B cell (primary cell): ENCODE measurements at regions not wholly inside any gene's neighbourhood (a gene's known extent, or its start where the extent isn't known, plus 50 kb on each side); places are given as distances from the start of the nearest gene placed in this dataset.
"Not testable (repeated sequence)": the region's sequence is repeated elsewhere in the genome, so short reads cannot be mapped to it uniquely, and the experiment has no call there.

ENCODE experiments used
- ATAC-seq: fragments of 200-7000 bp; cut with Tn5 transposase; one replicate; pipeline ENCODE4 v1.10.0; 2021; ENCODE audit warnings: low read depth, mild to moderate bottlenecking, moderate number of reproducible peaks, moderate library complexity
- CTCF ChIA-PET: fragments of 350-600 bp; sonication (Branson Sonifier 250); formaldehyde crosslinking; loops from one replicate; lab custom pipeline; 2021; ENCODE audit warnings: antibody characterized with exemption, inconsistent platforms; lab: Charles Lee
- POLR2A ChIA-PET: fragments of 350-600 bp; sonication (Branson Sonifier 250); formaldehyde crosslinking; loops from one replicate; lab custom pipeline; 2021; ENCODE audit warnings: antibody characterized with exemption; lab: Charles Lee
- DNase-seq: peaks from one replicate; pipeline ENCODE4 v3.0.0; 2013
- H2AFZ ChIP-seq: 2 replicates; pipeline ENCODE4 v1.6.1; 2012; ENCODE audit warnings: mild to moderate bottlenecking, low read depth, low read length; ENCODE audit not compliant: insufficient read depth, poor library complexity, severe bottlenecking
- H3K27ac ChIP-seq, 2 donors: 1 replicate in 1 of 2; 2 replicates in 1 of 2; pipeline ENCODE4 v1.5.1; 2012 to 2013; ENCODE audit warnings: low read length in 2 of 2, mild to moderate bottlenecking in 2 of 2, moderate library complexity in 1 of 2
- H3K27me3 ChIP-seq, 4 experiments: fragments of 200-600 bp in 1 of 4; sonication (generic) in 1 of 4; replicated peaks in 1 of 4; 1 replicate in 2 of 4; 2 replicates in 2 of 4; pipeline versions ENCODE4 v1.6.1 to v1.7.0; 2013 to 2016; ENCODE audit warnings: low read length in 3 of 4, mild to moderate bottlenecking in 2 of 4, mixed read lengths in 1 of 4, moderate library complexity in 1 of 4; ENCODE audit not compliant: insufficient read depth in 4 of 4, control insufficient read depth in 3 of 4; ENCODE audit errors: control extremely low read depth in 1 of 4
- H3K36me3 ChIP-seq, 2 experiments: replicated peaks in 1 of 2; 1 replicate in 1 of 2; 2 replicates in 1 of 2; pipeline versions ENCODE4 v1.6.1 to v1.7.1; 2013; ENCODE audit warnings: low read length in 1 of 2; ENCODE audit not compliant: insufficient read depth in 2 of 2, control insufficient read depth in 1 of 2; ENCODE audit errors: control extremely low read depth in 1 of 2, extremely low read depth in 1 of 2
- H3K4me1 ChIP-seq, 2 donors: fragments of 200-600 bp in 1 of 2; sonication (generic) in 1 of 2; 1 replicate in 1 of 2; 2 replicates in 1 of 2; pipeline versions ENCODE4 v1.5.1 to v1.6.1; 2013 to 2017; ENCODE audit warnings: low read length in 2 of 2; ENCODE audit not compliant: control insufficient read depth in 2 of 2, insufficient read depth in 2 of 2
- H3K4me2 ChIP-seq: replicated peaks from 2 replicates; pipeline ENCODE3; 2012; ENCODE audit warnings: mild to moderate bottlenecking, low read depth, low read length; ENCODE audit not compliant: poor library complexity, severe bottlenecking
- H3K4me3 ChIP-seq, 5 experiments: fragments of 200-600 bp in 1 of 5; sonication (generic) in 1 of 5; 1 replicate in 3 of 5; 2 replicates in 2 of 5; pipeline versions ENCODE4 v1.5.1 to v1.7.0; 2011 to 2016; ENCODE audit warnings: low read length in 4 of 5, mild to moderate bottlenecking in 4 of 5, low read depth in 2 of 5, control low read depth in 1 of 5, moderate library complexity in 1 of 5; ENCODE audit not compliant: insufficient read depth in 1 of 5; ENCODE audit errors: control extremely low read depth in 1 of 5, extremely low read depth in 1 of 5
- H3K79me2 ChIP-seq: fragments of 200-600 bp; sonication (generic); one replicate; pipeline ENCODE4 v1.6.0; 2016; ENCODE audit warnings: low read length; ENCODE audit not compliant: control insufficient read depth, insufficient read depth
- H3K9ac ChIP-seq: fragments of 200-600 bp; sonication (generic); 2 replicates; pipeline ENCODE4 v1.6.1; 2017; ENCODE audit warnings: mild to moderate bottlenecking, low read length, moderate library complexity
- H3K9me3 ChIP-seq, 3 donors: one replicate each; pipeline versions ENCODE4 v1.6.1 to v1.7.1; 2013; ENCODE audit warnings: low read length in 2 of 3; ENCODE audit not compliant: control insufficient read depth in 2 of 3, insufficient read depth in 1 of 3; ENCODE audit errors: control extremely low read depth in 1 of 3
- H4K20me1 ChIP-seq: 2 replicates; pipeline ENCODE4 v1.6.0; 2012; ENCODE audit warnings: mild to moderate bottlenecking, low read length; ENCODE audit not compliant: insufficient read depth, control insufficient read depth, poor library complexity, severe bottlenecking
- H3K27ac Mint-ChIP-seq: one replicate; pipeline ENCODE4 v1.8.0; 2021; ENCODE audit warnings: mixed read lengths
- H3K27me3 Mint-ChIP-seq: one replicate; pipeline ENCODE4 v1.8.0; 2021; ENCODE audit warnings: mixed read lengths
- H3K4me1 Mint-ChIP-seq: one replicate; pipeline ENCODE4 v1.8.0; 2021; ENCODE audit warnings: mixed read lengths
- H3K4me3 Mint-ChIP-seq: one replicate; pipeline ENCODE4 v1.8.0; 2021; ENCODE audit warnings: mixed read lengths
- H3K9me3 Mint-ChIP-seq: one replicate; pipeline ENCODE4 v1.8.0; 2022; ENCODE audit warnings: mixed read lengths; ENCODE audit not compliant: insufficient read depth
- CTCF ChIP-seq: fragments of 200-600 bp; IDR thresholded peaks from one replicate; pipeline ENCODE4 v1.8.0; 2022; ENCODE audit warnings: antibody characterized with exemption, mild to moderate bottlenecking
- EZH2 ChIP-seq: IDR thresholded peaks from 2 replicates; pipeline ENCODE4 v1.6.1; 2012; ENCODE audit warnings: borderline replicate concordance, low read depth, mild to moderate bottlenecking, moderate library complexity, low read length; ENCODE audit not compliant: insufficient read depth, poor library complexity, severe bottlenecking
- WGBS: methylation state at CpG from one replicate; pipeline ENCODE4 v1.1.5; 2013; ENCODE audit warnings: missing lambda C conversion rate; ENCODE audit not compliant: insufficient coverage; 5-methylcytosine and 5-hydroxymethylcytosine counted together
- intact Hi-C: fragments of 100-400 bp; cut with micrococcal nuclease; formaldehyde crosslinking; loops from one replicate; pipeline ENCODE4 v1.10.0; 2022

GRCh38 chr2:242088471-242089212 lies 219.1 kb downstream of the RTP5 start:
- Histone ChIP-seq H3K9me3 (no peaks in the 10 kb centered on the region), H3K27me3 (no peaks in the 10 kb centered on the region), H3K79me2 (peaks cover 42% of the 10 kb centered on the region), H3K36me3 (no peaks in the 10 kb centered on the region), H3K27ac (peak overlapping the region; percentile 62 to 90), H4K20me1 (no peaks in the 10 kb centered on the region), H3K4me1 (peaks cover 30 to 35% of the 10 kb centered on the region in 2 donors), H2AFZ (peak overlapping the region; percentile 82), H3K4me3 (peak overlapping the region in 4 of 5 experiments; percentile 59 to 80 (median 72)), H3K9ac (peak overlapping the region; percentile 82), H3K4me2 (peak overlapping the region; percentile 70)
- WGBS, result under 1% methylated on average over 95 of the region's 103 CpGs
- ChIA-PET POLR2A (no interaction called here), CTCF (no interaction called here)
- peak; percentile 91 for ATAC-seq
- intact Hi-C loops, result loop anchor here (5.0 kb wide), 1 partner anchor 126 kb away; no protein-coding TSS in a partner anchor
- Mint-ChIP-seq H3K9me3 (no peaks in the 10 kb centered on the region), H3K27ac (peak overlapping the region; percentile 92), H3K27me3 (no peaks in the 10 kb centered on the region), H3K4me1 (peaks cover 51% of the 10 kb centered on the region), H3K4me3 (peak overlapping the region; percentile 90)
- peak; percentile 95 for DNase-seq
- TF ChIP-seq CTCF (no peak), EZH2 (no peak)

- Mint-ChIP-seq H3K4me1 (peaks cover 55% of the 10 kb centered on the region), H3K4me3 (peak overlapping the region; percentile 90)
- H3K27ac ChIP-seq, result peak overlapping the region in 1 of 2 donors; percentile 90
- peak overlapping the region in 4 of 5 experiments; percentile 59 to 80 (median 72) for H3K4me3 ChIP-seq
- CTCF ChIA-PET, H3K27me3 Mint-ChIP-seq, DNase-seq, H4K20me1 ChIP-seq, POLR2A ChIA-PET, H3K27me3 ChIP-seq, H3K9me3 Mint-ChIP-seq, H3K9me3 ChIP-seq, H3K36me3 ChIP-seq, H3K27ac Mint-ChIP-seq, ATAC-seq: not testable (repeated sequence)
- H3K79me2 ChIP-seq, result peaks cover 48% of the 10 kb centered on the region
- peak overlapping the region; percentile 82 for H2AFZ ChIP-seq
- H3K4me1 ChIP-seq, result peaks cover 32 to 36% of the 10 kb centered on the region in 2 donors
- no CpG with 5 or more reads among the region's 20 CpGs for WGBS
- H3K4me2 ChIP-seq, result peak overlapping the region; percentile 70
- peak overlapping the region; percentile 82 for H3K9ac ChIP-seq
- intact Hi-C loops, result loop anchor here (5.0 kb wide), 1 partner anchor 127 kb away; no protein-coding TSS in a partner anchor
Observed at GRCh38 chr2:242089213-242089549, 219.7 kb downstream of the RTP5 start.

GRCh38 chr2:242097278-242097677 lies 227.7 kb downstream of the RTP5 start:
- H3K27me3 ChIP-seq, H3K27me3 Mint-ChIP-seq, H3K4me3 ChIP-seq, H3K4me2 ChIP-seq, H3K9me3 Mint-ChIP-seq, H3K9me3 ChIP-seq, intact Hi-C loops, ATAC-seq, CTCF ChIA-PET, H3K9ac ChIP-seq, H3K27ac ChIP-seq, POLR2A ChIA-PET, H2AFZ ChIP-seq, H3K27ac Mint-ChIP-seq, H3K4me3 Mint-ChIP-seq: not testable (repeated sequence)
- H4K20me1 ChIP-seq, result peaks cover 52% of the 10 kb centered on the region
- peaks cover 19 to 24% of the 10 kb centered on the region in 2 donors for H3K4me1 ChIP-seq
- H3K4me1 Mint-ChIP-seq, result peaks cover 46% of the 10 kb centered on the region
- DNase-seq, result peak; percentile 1
- H3K36me3 ChIP-seq, result peaks cover 0 to 35% of the 10 kb centered on the region in 2 experiments
- no CpG with 5 or more reads among the region's 1 CpG for whole genome bisulfite sequencing
- H3K79me2 ChIP-seq, result peaks cover 48% of the 10 kb centered on the region
